CD4-positive, CD25-positive, alpha-beta regulatory T cell (primary cell): ENCODE measurements at regions not wholly inside any gene's neighbourhood (a gene's known extent, or its start where the extent isn't known, plus 50 kb on each side); places are given as distances from the start of the nearest gene placed in this dataset.
"Not testable (repeated sequence)": the region's sequence is repeated elsewhere in the genome, so short reads cannot be mapped to it uniquely, and the experiment has no call there.

ENCODE experiments used
- ATAC-seq, 2 donors: fragments of 150-1000 bp; cut with Tn5 transposase; one replicate each; pipeline ENCODE4 v1.10.0; 2021; ENCODE audit warnings: low read depth in 2 of 2, moderate number of reproducible peaks in 2 of 2, moderate library complexity in 1 of 2
- DNase-seq, 3 donors: peaks; one replicate each; pipeline versions ENCODE4 v3.0.0 to v3.0.0-alpha.2; 2012 to 2022; ENCODE audit warnings: mixed read lengths in 1 of 3
- H3K27ac ChIP-seq: one replicate; pipeline ENCODE4 v1.7.0; 2013; ENCODE audit warnings: mild to moderate bottlenecking, low read length; ENCODE audit not compliant: insufficient read depth, poor library complexity, severe bottlenecking
- H3K27me3 ChIP-seq: one replicate; pipeline ENCODE4 v1.7.0; 2013; ENCODE audit warnings: low read length; ENCODE audit not compliant: control insufficient read depth, insufficient read depth
- H3K36me3 ChIP-seq: one replicate; pipeline ENCODE4 v1.7.0; 2013; ENCODE audit warnings: mild to moderate bottlenecking, low read length, moderate library complexity; ENCODE audit not compliant: control insufficient read depth, insufficient read depth
- H3K4me1 ChIP-seq: 2 replicates; pipeline ENCODE4 v1.7.0; 2013; ENCODE audit warnings: mild to moderate bottlenecking, low read length; ENCODE audit not compliant: insufficient read depth, control insufficient read depth, poor library complexity, severe bottlenecking
- H3K4me3 ChIP-seq: one replicate; pipeline ENCODE4 v1.7.0; 2013; ENCODE audit warnings: low read depth, mild to moderate bottlenecking, low read length, moderate library complexity
- H3K9me3 ChIP-seq, 2 experiments: 1 replicate in 1 of 2; 2 replicates in 1 of 2; pipeline ENCODE4 v1.7.0; 2013; ENCODE audit warnings: low read length in 2 of 2, mild to moderate bottlenecking in 1 of 2, moderate library complexity in 1 of 2; ENCODE audit not compliant: control insufficient read depth in 2 of 2
- H3K27ac Mint-ChIP-seq, 3 donors: one replicate each; pipeline ENCODE4 v1.8.0; 2020 to 2022; ENCODE audit warnings: mild to moderate bottlenecking in 3 of 3, mixed read lengths in 3 of 3, moderate library complexity in 2 of 3
- H3K27me3 Mint-ChIP-seq: one replicate; pipeline ENCODE4 v1.8.0; 2022; ENCODE audit warnings: mild to moderate bottlenecking, mixed read lengths
- H3K36me3 Mint-ChIP-seq: one replicate; pipeline ENCODE4 v1.8.0; 2020; ENCODE audit warnings: mixed read lengths
- H3K4me1 Mint-ChIP-seq, 4 donors: one replicate each; pipeline ENCODE4 v1.8.0; 2020 to 2022; ENCODE audit warnings: mixed read lengths in 4 of 4, mild to moderate bottlenecking in 1 of 4
- H3K4me3 Mint-ChIP-seq, 4 donors: one replicate each; pipeline ENCODE4 v1.8.0; 2020 to 2022; ENCODE audit warnings: mild to moderate bottlenecking in 4 of 4, mixed read lengths in 4 of 4, moderate library complexity in 3 of 4
- H3K9me3 Mint-ChIP-seq, 7 donors: one replicate each; pipeline ENCODE4 v1.8.0; 2020 to 2022; ENCODE audit warnings: mixed read lengths in 7 of 7, mild to moderate bottlenecking in 3 of 7, moderate library complexity in 2 of 7

DNA sequence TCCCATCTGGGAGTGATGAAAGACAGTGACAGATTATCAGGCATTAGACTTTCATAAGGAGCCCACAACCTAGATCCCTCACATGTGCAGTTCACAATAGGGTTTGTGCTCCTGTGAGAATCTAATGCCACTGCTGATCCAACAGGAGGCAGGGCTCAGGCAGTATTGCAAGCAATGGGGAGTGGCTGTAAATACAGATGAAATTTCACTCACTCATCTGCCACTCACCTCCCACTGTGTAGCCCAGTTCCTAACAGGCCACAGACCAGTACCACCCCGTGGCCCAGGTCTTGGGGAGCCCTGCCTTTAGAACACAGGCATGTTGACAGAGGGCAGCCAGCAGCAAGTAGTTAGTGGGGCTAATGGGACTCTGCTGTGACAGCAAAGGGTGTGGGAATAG, 137.3 kb upstream of the NANOS1 start:
- Mint-ChIP-seq H3K4me3 (no peak overlapping the region), H3K9me3 (peaks cover 0 to 5% (median 0%) of the 10 kb centered on the region in 7 donors), H3K36me3 (no peaks in the 10 kb centered on the region), H3K27me3 (peaks cover 18% of the 10 kb centered on the region), H3K27ac (no peak overlapping the region), H3K4me1 (no peaks in the 10 kb centered on the region)
- DNase-seq: no peak
- Histone ChIP-seq H3K27me3 (no peaks in the 10 kb centered on the region), H3K4me3 (no peak overlapping the region), H3K27ac (no peak overlapping the region), H3K9me3 (peaks cover 0 to 2% of the 10 kb centered on the region in 2 experiments), H3K36me3 (no peaks in the 10 kb centered on the region), H3K4me1 (no peaks in the 10 kb centered on the region)
- ATAC-seq: no peak

DNA sequence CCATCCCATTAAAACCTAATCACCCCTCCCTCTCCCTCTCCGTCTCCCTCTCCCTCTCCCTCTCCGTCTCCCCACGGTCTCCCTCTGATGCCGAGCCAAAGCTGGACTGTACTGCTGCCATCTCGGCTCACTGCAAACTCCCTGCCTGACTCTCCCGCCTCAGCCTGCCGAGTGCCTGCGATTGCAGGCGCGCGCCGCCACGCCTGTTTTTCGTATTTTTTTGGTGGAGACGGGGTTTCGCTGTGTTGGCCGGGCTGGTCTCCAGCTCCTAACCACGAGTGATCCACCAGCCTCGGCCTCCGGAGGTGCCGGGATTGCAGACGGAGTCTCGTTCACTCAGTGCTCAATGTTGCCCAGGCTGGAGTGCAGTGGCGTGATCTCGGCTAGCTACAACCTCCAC, 134.6 kb upstream of the NANOS1 start:
- not testable (repeated sequence) for H3K9me3 Mint-ChIP-seq, DNase-seq, H3K36me3 ChIP-seq, H3K9me3 ChIP-seq, H3K4me3 Mint-ChIP-seq, H3K27ac Mint-ChIP-seq, H3K4me1 Mint-ChIP-seq, H3K27me3 Mint-ChIP-seq, ATAC-seq, H3K36me3 Mint-ChIP-seq, H3K27ac ChIP-seq, H3K4me1 ChIP-seq, H3K27me3 ChIP-seq, H3K4me3 ChIP-seq

DNA sequence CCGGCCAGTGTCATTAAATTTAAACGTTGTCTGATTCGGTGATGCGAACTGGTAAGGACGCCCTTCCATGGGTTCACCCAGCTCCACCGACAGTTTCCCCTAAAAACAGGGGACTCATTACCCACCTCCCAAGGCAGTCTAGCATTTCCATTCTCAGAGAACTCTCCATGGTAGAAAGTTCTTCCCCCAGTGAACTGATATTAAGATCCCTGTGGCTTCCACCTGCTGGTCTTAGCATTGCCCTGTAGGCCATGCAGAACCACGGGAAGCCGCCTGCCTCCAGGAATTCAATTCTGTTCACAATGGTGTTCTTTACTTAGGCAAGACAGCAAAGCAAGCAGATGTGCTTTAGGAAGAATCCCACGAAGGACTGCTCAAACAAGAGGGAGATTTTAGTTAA, 128.9 kb upstream of the NANOS1 start:
- peaks cover 1% of the 10 kb centered on the region for H3K27me3 Mint-ChIP-seq
- no peaks in the 10 kb centered on the region for H3K4me1 Mint-ChIP-seq
- no peaks in the 10 kb centered on the region for H3K36me3 Mint-ChIP-seq
- Histone ChIP-seq H3K4me3 (no peak overlapping the region), H3K9me3 (peaks cover 5 to 8% of the 10 kb centered on the region in 2 experiments), H3K27ac (no peak overlapping the region), H3K4me1 (no peaks in the 10 kb centered on the region), H3K36me3 (no peaks in the 10 kb centered on the region), H3K27me3 (peaks cover 2% of the 10 kb centered on the region)
- no peak for ATAC-seq
- peaks cover 0 to 3% (median 0%) of the 10 kb centered on the region in 7 donors for H3K9me3 Mint-ChIP-seq
- DNase-seq: no peak
- no peak overlapping the region for H3K4me3 Mint-ChIP-seq
- no peak overlapping the region for H3K27ac Mint-ChIP-seq

DNA sequence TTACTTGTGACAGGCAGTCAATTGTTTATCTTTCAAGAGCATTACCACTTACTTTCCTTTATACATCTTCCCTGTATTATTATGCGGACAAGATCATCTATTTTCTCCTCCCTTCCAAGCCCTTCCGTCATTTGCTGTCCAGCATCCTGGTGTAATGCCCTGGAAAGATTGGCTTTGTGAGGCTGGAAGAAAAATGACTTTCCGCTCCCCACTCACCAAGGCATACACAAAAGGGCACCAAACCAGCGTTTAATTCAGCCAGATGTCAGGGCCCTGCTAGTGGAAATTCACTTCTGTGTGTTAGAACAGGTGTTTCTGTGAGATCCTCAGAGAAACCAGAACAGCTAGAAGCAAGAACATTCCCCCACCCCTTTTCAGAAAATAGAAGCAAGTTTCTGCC, 128.1 kb upstream of the NANOS1 start:
- no peak overlapping the region for H3K27ac Mint-ChIP-seq
- Histone ChIP-seq H3K4me1 (no peaks in the 10 kb centered on the region), H3K4me3 (no peak overlapping the region), H3K9me3 (peaks cover 5 to 8% of the 10 kb centered on the region in 2 experiments), H3K27me3 (peaks cover 2% of the 10 kb centered on the region), H3K27ac (no peak overlapping the region), H3K36me3 (no peaks in the 10 kb centered on the region)
- peaks cover 0 to 3% (median 0%) of the 10 kb centered on the region in 7 donors for H3K9me3 Mint-ChIP-seq
- no peaks in the 10 kb centered on the region for H3K4me1 Mint-ChIP-seq
- H3K4me3 Mint-ChIP-seq: no peak overlapping the region
- no peaks in the 10 kb centered on the region for H3K36me3 Mint-ChIP-seq
- DNase-seq (no peak), ATAC-seq (no peak)
- peaks cover 4% of the 10 kb centered on the region for H3K27me3 Mint-ChIP-seq

DNA sequence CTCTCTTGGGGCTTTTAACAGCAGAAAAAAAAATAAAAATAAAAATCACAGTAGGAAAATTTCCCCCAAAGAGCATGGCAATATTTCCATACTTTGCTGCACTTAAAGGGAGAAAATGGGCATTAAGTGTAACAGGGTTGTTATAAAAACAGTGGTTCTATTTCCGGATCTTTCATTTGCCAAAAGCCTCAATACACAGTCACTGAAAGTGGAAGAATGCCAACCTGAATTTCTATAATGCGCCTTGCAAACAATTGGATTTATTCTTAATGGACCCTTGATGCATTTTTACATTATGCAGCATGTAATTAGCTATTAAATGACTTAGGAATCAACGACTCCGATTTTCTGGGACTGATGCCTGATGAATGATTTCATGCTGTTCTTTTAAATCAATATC, 127.6 kb upstream of the NANOS1 start:
- DNase-seq (no peak), ATAC-seq (no peak)
- H3K9me3 ChIP-seq: peaks cover 5 to 8% of the 10 kb centered on the region in 2 experiments
- H3K27me3 ChIP-seq: peaks cover 2% of the 10 kb centered on the region
- Mint-ChIP-seq H3K4me3 (no peak overlapping the region), H3K36me3 (no peaks in the 10 kb centered on the region), H3K27me3 (peaks cover 4% of the 10 kb centered on the region), H3K4me1 (no peaks in the 10 kb centered on the region), H3K9me3 (peaks cover 0 to 3% (median 0%) of the 10 kb centered on the region in 7 donors), H3K27ac (no peak overlapping the region)
- H3K36me3 ChIP-seq: no peaks in the 10 kb centered on the region
- no peaks in the 10 kb centered on the region for H3K4me1 ChIP-seq
- no peak overlapping the region for H3K4me3 ChIP-seq
- no peak overlapping the region for H3K27ac ChIP-seq

DNA sequence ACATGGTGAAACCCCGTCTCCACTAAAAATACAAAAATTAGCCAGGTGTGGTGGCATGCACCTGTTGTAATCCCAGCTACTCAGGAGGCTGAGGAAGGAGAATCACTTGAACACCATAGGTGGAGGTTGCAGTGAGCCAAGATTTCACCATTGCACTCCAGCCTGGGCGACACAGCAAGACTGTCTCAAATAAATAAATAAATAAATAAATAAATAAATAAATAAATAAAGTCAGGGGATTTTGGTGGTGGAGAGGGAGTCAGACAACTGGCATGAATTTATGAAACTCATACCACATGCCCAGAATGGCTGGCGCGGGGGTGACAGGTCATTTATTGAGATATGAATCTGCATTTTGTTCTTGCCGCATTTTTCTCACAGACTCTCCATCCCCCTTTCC, 126.9 kb upstream of the NANOS1 start:
- not testable (repeated sequence) for H3K36me3 Mint-ChIP-seq, ATAC-seq, H3K4me3 ChIP-seq, H3K4me1 Mint-ChIP-seq, H3K9me3 ChIP-seq, H3K36me3 ChIP-seq, H3K27me3 ChIP-seq, H3K4me3 Mint-ChIP-seq, H3K9me3 Mint-ChIP-seq, H3K27ac ChIP-seq, H3K27ac Mint-ChIP-seq, H3K27me3 Mint-ChIP-seq, DNase-seq, H3K4me1 ChIP-seq

DNA sequence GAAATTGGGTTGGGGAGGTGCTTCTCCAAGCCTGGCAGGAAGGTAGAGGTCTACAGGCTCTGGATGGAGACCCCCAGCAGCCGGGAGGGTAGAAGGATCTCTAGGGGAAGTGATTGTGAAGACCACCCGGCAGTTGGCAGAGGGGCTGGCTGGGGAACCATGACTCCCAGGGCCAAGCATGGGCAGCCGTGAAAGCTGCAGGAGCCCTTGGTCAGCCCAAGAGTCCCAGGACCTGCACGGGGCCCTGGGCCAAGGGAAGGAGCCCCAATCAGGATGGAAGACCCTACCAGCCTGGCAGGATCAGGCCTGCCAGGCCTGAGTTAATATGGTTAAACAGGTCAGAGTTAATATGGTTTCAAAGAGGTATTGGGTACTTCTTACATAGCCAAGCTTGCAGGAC, 126.3 kb upstream of the NANOS1 start:
- H3K27ac Mint-ChIP-seq: no peak overlapping the region
- H3K36me3 ChIP-seq: no peaks in the 10 kb centered on the region
- no peak overlapping the region for H3K4me3 Mint-ChIP-seq
- H3K27me3 ChIP-seq: peaks cover 2% of the 10 kb centered on the region
- peaks cover under 1 to 1% of the 10 kb centered on the region in 2 experiments for H3K9me3 ChIP-seq
- no peaks in the 10 kb centered on the region for H3K36me3 Mint-ChIP-seq
- H3K4me1 Mint-ChIP-seq: no peaks in the 10 kb centered on the region
- H3K4me3 ChIP-seq: no peak overlapping the region
- no peaks in the 10 kb centered on the region for H3K4me1 ChIP-seq
- H3K27me3 Mint-ChIP-seq: peaks cover 4% of the 10 kb centered on the region
- no peak overlapping the region for H3K27ac ChIP-seq
- DNase-seq (no peak), ATAC-seq (no peak)
- peaks cover 0 to 3% (median 0%) of the 10 kb centered on the region in 7 donors for H3K9me3 Mint-ChIP-seq

DNA sequence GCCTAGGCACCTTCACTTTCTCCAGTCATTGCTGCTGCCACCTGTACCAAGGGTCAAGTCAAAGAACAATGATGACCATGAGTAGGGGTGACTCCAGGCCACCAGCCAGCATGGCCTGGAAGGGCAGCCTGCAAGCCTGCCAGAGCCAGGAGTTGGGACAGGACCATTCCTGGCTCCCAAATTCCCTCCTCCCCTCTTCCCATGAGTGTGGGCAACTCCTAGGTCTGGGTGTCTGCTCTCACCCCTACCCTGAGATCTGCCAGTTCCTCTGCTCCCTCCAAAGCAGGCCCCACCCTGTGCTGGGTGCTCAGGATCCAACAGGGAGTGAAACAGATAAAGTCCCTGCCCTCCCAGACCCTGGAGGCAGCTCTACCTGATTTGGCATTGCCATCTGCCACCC, 125.8 kb upstream of the NANOS1 start:
- no peak overlapping the region for H3K27ac Mint-ChIP-seq
- H3K27me3 Mint-ChIP-seq: peaks cover 4% of the 10 kb centered on the region
- no peaks in the 10 kb centered on the region for H3K9me3 ChIP-seq
- peaks cover 2% of the 10 kb centered on the region for H3K27me3 ChIP-seq
- H3K36me3 Mint-ChIP-seq: no peaks in the 10 kb centered on the region
- H3K4me3 ChIP-seq: no peak overlapping the region
- H3K4me3 Mint-ChIP-seq: no peak overlapping the region
- no peaks in the 10 kb centered on the region for H3K4me1 ChIP-seq
- ATAC-seq (no peak), DNase-seq (no peak)
- no peak overlapping the region for H3K27ac ChIP-seq
- no peaks in the 10 kb centered on the region for H3K36me3 ChIP-seq
- H3K9me3 Mint-ChIP-seq: peaks cover 0 to 3% (median 0%) of the 10 kb centered on the region in 7 donors
- no peaks in the 10 kb centered on the region for H3K4me1 Mint-ChIP-seq
